DMS53 (cell line): ENCODE measurements at regions not wholly inside any gene's neighbourhood (a gene's known extent, or its start where the extent isn't known, plus 50 kb on each side); places are given as distances from the start of the nearest gene placed in this dataset.
A peak's percentile ranks its signal among the peaks of the same experiment; 100 is the strongest.

ENCODE experiments used
- DNase-seq: peaks from one replicate; lab custom pipeline; 2025; lab: John Stamatoyannopoulos, UW

DNA sequence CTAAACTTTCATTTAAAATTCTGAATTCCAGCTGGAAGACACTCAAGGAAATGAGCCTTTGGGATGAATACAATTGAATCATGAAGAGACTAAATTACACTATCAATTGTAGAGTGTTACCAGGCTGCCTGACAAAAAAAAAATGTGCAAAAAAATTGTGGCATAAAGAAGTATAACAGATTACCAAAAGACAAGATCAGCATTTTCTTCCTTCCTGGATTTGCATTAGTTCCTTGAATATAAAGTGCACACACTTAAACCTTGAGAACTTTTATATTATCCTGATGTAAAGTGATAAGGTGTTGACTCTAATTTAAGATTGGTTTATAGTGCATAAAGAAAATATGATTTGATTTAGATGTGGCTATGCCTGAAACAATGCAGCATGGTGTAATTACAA lies 412.7 kb upstream of the KLF6 start:
- DNase-seq, result no peak

DNA sequence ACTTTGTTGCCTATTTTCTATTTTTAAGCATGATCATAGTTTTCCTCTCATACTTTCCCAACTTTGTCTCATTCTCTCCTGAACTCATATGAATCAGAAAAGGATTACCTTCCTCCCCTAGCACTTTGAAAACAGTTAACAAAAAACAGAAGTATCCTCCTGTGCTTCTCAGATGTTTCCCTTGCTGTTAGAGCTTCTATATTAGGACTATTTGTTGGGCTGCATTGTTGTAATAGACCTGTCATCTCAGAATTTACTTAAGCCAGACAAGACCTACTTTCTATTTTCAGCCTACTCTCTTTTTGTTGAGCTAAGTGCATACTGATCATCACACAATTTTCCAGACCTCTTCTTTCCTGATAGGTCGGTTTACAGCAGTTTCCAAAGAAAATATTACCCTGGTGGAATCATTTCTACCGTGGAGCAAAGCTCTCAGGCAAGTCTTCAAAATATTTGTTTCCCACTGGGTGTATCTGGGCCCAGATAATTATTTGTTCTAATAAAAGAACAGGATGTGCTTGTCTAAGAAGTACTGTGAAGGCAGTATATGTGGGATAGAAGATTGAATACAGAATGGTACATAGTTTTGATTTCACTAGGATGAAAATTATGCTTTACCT lies 411.9 kb upstream of the KLF6 start:
- no peak for DNase-seq

DNA sequence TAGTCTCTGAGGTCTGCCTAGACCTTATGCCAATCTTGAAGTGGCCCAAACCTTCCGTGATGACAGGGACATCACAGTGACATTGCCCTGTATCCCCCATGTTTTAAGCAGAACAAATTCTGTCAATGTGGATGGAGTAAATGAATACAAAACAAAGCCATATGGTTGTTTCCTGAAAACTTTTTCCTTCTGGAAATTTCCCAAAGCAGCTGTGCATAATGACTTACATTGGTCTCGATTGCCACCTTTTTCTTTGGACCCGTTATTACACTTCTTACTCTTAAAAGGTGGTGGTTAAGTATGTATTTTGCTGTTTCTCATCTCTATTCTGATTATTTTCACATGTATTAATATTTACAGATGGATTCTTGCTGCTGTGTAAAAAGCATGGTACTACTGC lies 411.2 kb upstream of the KLF6 start:
- no peak for DNase-seq

DNA sequence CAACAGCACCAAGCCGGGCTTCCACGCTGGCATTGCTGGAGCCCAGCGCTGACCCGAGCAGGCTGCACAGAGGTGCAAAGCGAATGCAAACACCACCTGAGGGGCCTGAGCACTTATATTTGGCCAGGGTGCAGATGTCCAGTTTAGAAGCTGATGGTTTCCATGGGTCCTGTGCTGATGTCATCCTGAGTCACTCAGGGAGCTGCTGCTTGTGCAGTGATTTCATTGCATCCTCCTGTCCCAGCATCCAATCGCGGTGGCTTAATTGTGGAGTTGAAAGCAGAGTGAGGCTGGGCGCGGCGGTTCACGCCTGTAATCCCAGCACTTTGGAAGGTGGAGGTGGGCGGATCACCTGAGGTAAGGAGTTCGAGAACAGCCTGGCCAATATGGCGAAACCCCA lies 410.2 kb upstream of the KLF6 start:
- DNase-seq, result peak; percentile 40

DNA sequence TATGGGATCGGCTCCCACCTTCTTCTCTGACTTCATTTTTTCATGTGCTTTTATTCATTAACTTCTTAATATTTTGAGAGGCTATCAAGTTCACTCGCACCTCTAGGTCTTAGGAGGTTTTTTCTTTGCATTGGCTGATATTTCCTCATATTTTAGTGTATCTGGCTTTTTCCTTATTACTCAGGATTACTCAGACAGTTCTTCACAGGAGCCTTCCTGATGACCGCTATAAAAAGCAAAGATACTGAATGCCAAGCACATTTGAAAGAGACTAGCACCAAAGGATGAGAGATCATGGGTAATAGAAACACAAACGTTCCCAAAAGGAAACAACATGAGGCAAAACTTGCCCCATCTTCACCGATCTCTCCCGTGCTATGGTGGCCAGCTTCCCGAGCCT lies 409.2 kb upstream of the KLF6 start:
- DNase-seq, result no peak

DNA sequence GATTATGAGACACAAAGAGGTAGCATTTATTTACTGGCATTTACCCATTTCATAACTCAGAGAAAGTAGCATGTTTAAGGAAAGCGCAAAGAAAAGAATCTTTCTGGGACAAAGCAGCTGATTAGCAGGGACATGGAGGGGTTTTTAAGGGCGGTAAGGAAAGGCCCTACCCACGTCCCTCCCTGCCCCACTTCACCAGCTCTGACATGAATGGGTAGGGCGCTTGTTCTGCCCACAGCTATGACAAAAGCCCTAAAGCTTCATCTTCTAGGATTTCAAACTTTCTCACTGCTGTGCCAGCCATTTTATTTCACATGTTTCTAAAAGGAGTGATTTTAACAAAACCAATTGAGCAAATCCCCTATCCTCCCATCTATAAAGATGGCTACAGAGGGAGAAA lies 406.9 kb upstream of the KLF6 start:
- DNase-seq, result no peak

DNA sequence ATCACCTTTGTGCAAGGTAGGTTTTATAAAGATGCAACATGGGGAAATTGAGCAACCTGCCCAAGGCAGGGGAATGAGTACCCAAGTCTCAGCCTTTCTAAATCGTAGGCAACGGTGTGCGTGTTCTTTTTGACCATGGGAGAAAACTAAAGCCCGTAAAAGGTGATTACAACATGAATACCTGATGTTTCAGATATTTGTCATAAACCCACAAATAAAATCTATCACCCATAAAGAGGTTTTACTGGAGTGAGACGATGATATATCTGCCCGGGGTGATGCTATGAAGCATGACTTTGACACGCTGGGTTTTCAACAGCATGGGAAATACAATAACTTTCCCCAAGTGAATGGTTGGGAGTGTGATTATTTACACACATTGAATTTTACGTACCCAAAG lies 406.3 kb upstream of the KLF6 start:
- no peak for DNase-seq

DNA sequence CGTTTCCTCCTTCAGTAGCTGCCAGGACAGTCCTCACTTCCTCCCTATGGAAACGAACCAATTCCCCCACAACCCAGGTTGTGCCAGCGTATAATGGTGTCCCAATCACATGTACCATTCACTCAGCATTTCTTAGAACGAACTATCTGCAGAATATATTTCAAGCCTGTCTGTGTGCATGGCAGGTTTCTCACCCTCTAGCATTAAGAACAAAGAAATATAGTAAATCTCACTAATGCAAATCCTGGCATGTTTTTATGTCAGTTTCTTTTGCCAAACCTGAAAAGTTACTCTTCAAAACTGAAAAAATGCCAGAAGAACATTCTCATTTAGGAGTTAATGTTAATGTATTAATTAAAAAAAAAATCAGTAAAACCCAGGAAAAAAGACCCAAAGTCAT lies 405.9 kb upstream of the KLF6 start:
- DNase-seq, result no peak

DNA sequence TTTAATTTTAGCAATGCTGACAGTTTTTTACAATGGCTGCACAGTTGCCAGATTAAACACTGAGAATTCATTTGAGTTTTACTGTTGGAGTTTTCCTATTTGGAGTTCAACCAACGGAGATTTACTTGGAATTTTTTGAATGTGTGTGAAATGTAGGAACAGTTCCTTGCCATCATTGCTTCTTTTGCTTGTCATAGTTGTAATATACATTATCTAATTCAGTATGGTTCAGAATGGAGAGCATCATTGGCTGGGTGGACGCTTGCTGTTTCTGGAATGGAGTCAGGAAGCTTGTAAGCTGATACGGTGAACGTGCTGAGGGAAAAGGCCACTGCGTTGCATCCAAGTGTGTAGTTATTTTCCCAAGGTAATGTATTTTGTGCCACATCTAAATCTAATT lies 404.3 kb upstream of the KLF6 start:
- no peak for DNase-seq

DNA sequence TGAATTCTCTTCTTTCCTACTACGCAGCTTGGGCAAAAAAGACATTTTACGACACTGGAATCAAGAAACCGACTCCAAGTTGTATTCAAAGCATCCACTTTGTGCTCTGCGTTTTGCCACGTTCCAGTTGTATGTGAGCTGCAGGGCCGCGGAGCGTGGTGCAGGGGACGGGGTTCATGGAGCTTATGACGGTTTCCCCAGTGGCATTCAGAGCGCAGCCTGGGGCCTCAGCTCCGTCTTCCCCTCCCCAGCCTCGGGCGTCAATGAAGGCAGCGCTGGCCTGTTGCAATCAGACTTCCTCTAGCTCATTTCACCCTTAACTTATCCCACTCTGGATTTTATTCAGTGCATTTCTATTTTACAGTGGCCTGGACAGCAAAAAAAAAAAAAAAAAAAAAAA lies 403.4 kb upstream of the KLF6 start:
- DNase-seq, result no peak

DNA sequence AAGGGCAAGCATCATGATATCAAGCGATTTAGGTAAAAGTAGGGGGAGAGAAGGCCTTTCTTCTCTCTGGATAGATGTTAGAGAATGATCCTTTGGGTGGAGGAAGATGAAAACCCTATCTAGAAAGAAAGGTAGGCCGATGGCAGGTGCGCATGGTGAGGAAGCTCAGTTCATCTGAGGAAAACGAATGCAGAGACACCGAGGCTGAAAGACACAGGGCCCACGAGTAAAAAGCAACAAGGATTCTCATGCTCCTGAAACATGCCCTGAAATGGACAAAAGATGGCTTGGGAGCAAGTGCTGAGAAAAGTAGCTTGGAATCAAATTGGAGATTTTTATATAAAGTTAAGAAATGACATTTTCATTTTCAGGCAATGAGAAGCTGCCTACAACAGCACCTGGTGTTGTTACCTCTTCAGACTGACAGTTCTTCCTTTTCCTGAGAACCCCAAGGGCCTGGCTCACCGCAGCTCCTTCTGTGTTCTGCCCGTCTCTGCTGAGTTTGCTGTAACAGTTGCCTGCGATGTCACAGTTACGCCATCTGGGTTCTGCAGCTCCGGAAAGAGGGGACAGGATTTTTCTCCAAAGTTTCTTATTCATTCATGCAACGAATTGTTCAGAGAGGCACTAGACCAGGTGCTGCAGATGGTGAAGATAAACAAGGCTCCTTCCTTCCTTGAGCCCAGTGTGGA lies 402.0 kb upstream of the KLF6 start:
- peak; percentile 32 for DNase-seq

DNA sequence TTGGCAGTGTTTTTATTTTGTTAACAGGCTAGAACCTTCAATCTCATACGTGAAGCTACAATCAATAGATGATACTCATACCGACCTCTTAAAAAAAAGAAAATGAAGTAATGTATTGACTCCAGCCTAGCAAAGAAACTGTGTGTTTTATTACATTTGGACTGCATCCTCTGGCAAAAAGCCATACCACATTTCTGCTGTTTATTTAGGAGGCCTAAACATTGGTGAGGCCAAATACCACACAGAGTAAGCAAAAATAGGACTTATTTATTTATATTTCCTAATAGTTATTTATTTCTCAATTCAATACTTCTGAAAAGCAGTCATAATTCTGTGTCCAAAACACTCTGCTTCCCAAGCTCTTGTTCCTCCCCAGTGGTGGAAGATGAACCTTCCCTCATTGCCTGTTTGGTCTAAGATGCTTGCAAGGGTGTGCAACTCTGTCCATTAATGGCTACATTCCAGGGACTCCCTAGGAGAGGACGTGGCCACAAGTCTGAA lies 398.8 kb upstream of the KLF6 start:
- no peak for DNase-seq

DNA sequence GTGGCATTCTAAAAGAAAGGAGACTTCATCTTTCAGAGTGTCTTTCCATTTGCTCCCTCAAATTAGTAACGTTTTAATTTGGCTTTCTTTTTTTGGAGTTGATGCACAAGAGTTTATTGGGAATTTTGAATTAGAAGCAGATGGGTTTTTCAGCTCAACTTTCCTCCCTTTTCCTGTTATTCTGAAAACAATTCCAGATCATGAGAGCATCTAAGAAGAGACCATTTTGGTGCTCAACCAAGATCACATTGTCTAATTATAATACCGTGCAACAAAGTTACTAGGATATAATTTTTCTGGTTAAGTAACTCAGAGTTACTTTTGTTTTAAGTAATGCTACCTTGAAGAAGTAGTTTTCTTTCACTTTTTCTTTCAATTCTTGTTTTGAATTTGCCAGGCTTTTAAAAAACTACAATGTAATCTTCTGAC lies 396.6 kb upstream of the KLF6 start:
- DNase-seq, result no peak

DNA sequence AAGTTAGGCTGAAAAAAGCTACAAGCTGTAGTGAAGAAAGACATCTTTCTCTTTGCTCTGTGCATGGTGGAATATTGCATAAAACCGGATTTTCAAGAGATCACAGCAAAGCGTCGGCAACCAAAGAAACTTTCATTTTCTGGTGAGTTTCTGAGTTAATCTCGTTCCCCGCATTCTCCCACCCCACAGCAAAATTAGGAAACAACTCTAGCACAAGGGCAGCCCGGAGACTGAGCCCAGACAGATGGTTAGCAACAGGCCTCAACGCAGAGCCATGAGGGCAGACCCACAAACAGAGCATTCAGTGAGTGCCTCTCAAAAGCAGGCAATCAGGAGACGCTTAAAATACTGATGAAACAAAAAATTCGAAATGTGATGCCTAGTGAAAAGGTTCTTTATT lies 396.1 kb upstream of the KLF6 start:
- no peak for DNase-seq

DNA sequence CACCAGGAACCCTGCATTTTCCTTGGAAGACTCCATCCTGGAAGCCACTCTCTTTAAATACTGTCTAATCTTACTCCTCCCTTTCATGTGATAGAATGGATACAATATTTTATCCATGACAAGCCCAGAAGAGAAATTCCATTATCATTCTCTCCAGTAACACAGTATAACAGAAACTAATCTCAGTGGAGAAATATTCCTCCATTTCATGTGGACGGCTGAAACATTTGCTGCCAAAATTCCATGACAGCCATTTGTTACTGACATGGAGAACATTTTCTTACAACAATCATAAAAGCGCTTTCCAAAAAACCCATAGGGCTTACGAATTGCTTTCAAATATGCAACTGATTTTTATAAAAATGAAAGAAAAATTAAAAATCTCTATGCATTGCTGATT lies 392.8 kb upstream of the KLF6 start:
- DNase-seq, result no peak

DNA sequence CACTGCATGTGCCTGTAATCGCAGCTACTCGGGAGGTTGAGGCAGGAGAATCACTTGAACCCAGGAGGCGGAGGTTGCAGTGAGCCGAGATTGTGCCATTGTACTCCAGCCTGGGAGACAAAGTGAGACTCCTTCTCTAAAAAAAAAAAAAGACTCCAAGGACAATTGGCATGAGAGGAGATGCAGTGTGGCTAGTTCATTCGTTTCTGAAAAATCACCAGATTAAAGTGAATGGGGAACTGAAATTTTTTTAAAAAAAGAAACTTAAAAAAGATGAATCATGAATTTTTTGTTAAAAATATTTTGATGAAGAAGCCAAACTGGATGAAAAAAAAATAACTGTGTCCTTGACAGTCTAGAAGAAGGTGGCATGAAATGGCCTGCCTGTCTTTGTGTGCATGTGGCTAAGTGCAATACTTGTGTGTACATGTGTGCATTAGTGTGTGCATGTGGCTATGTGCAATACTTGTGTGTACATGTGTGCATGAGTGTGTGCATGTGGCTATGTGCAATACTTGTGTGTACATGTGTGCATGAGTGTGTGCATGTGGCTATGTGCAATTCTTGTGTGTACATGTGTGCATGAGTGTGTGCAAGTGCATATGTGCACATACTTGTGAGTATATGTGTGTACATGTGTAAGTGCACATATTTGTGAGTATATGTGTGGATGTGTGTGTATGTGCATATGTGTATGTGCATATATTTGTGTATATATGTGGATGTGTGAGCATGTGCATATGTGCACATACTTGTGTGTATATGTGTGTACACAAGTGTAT lies 391.7 kb upstream of the KLF6 start:
- DNase-seq, result no peak

DNA sequence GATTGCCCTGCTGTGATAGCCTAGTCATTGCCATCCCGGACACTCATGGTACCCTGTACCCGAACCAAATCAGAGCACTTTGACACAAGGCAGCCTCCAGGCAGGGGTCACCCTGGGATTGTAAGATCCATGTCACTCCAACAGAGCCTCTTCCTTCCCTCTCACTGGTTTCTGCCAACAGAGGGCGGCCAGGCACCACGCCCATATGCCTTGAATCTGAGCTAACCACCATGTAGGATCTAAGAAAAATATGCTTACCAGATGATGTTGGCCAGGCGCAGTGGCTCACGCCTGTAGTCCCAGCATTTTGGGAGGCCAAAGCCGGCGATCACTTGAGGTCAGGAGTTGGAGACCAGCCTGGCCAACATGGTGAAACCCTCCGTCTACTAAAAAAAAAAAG lies 389.2 kb upstream of the KLF6 start:
- DNase-seq, result peak; percentile 14

DNA sequence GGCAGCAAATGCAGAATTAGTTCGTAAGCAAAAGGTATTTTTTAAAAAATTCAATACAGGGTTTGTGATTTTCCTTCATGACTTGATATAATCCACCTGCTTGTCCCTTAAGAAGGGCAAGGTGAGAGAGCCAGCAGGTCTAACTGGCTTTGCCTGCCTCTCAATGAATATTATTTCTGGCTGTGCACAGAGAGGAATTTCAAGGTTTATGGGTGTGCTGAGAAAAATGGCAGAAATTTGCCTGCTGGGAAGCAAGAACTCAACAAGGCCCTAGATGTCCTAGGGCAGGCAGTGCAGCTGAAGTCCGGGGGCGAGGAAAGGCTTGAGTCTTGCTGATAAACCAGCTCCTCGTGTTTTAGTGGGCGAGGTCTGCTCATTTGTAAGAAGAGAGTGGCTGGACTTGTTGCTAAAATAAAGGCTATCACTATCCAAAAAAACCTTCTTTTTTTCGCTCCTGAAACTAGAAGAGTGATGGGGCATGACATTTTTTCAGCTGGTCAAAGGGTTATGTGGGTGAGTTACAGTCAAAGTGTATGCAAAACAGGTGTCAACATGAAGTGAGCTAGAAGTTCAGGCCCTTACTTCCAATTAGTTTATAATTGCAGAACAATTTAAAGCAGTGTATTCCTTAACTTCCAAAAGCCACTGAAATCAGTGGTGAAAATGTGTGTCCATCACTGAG lies 385.8 kb upstream of the KLF6 start:
- no peak for DNase-seq

DNA sequence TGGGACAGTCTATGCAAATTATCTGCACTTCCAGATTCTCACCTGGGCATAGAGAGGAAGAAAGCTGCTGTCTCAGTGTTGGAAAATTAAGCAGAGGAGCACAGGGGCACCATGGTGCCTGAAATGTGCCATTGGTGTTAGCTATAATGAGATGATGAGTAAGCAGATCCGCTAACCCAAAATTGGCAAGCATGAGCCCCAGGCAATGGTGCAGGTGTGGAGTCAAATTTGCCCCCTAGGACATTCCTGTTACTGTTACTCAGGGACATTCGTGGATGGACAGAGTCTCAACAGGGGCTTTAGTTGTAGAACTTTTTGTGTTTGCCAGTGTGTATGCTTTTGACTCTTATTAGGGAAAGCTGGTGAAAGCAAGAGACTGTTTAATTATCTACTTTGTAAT lies 385.2 kb upstream of the KLF6 start:
- no peak for DNase-seq

DNA sequence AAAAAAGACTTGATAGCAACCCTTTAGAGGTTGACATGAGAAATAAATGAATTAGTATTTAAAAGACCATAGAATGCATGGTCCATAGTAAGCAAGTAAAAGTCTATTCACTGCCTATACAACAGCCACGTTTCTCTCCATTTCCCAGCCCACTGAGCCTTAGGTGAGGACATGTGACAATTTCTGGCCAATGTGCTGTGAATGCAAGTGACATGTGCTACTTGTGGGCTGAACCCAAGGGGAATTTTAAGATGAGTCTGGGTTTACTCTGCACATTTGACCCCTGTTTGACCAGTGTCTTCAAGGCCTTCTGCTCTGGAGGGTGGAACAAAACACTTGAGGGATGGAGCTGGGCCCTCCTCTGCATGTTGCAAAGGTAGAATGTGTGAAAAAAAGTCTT lies 384.4 kb upstream of the KLF6 start:
- DNase-seq, result no peak

DNA sequence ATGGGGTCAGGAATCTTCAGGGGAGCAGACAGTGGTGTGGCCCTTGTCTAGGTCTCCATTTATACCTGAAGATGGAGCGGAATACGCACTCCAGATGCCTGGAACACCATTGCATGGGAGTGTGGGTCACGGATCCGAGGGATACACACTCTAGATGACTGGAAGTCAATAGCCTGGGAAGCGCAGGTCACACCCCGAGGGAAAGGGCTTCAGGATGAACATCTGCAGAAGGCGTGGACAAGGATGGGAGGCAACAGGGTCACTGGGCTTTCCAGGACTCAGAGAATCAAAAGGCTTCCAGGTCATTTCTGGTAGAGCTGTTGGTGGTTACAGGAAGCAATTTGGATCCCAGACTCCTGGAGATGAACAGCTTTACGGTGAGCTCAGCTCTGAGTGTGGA lies 382.2 kb upstream of the KLF6 start:
- DNase-seq, result no peak

DNA sequence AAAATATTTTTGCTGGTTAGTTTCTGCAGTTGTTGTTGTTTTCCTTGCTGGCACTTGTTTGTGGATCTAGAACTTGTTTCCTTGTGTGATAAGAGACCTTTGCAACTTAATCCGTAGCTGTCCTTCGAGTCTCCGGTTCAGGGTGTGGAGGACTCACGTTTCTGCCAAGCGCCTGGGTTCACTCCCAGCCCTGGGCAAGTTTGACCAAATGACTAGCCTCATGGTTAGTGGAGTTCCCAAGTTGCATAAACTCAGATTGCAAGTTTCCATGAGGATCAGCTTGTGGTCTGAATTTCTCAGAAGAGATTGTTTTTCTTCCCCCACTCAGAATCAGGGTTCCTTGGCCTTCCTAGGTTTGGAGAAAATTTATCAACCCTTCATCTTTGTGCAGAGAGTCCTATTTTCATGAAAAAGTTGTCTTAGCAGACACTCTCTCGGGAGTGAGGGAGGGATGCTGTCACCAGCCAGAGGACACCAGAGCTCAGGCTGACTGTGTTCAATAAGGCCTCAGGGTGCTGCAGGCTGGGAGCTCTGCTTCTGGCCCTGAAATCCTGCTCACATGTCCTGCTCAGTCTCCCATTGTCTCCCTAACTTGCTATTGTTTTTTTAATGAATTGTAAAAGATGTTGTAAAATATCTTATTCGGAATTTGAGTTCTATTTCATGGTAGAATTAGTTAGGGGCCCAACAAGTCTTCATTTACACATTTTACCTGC lies 377.7 kb upstream of the KLF6 start:
- no peak for DNase-seq
